ENCODE measurements at regions not wholly inside any gene's neighbourhood (a gene's known extent, or its start where the extent isn't known, plus 50 kb on each side); places are given as distances from the start of the nearest gene placed in this dataset.

DNA sequence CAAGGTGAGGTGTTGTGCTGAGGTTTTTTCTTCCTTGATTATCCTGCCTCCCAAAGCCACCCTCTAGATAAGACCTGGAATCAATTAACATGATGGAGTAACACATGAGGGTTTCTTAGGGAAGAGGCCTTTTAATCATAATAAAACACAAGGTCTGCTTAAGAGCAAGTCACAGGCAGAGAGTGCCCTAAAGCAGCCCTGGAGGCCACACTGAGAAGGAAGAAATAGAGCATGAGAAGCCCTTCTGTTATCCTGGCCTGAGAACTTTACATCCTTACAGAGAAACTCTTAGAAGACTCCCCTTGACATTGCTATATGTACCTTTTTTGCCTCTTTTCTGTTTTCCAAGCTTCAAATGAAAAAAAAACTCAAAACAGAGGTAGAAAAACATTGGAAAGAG lies 132.3 kb downstream of the CEP57L1 start:
- DNase-seq (ENCODE audit: low spot score), result no peak

DNA sequence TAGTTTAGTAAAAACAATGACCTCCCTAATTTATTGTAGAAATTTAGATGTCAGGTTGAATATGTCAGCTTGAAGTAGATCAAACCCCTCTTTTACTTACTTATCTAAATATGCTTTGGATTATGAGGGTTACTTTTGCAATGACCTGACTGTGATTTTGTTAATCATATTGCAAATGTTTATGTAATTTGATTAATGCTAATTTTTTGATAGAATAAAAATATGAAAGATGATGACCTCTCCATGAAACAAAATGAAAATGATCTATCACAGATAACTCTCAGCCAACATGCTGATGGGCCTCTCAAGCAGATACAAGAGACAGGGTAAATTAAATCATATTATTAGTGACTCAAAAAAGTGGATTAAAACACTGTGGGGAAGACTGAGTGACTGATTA lies 131.0 kb downstream of the CEP57L1 start:
- no peak for DNase-seq (ENCODE audit: low spot score)

DNA sequence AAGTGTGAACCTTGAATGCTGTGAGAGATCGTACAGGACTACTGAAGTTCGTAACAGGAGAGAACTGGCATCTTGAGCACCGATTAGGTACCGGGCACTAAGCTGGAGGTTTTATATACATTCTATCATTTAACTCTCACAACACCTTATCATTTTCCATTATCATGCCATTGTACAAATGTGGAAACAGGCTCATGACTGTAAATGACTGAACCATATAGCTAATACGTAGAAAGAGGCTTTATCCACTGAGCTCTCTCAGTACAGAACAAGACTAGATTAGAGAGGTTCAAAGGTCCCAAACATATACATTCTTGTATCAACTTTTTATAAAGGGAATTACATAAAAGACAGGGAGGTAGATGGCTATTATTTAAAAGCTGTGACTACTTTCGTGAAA lies 130.6 kb downstream of the CEP57L1 start:
- DNase-seq (ENCODE audit: low spot score), result no peak

- no peak for DNase-seq (ENCODE audit: low spot score)
These were observed 129.7 kb downstream of the CEP57L1 start for GRCh38 chr6:109224994-109225393.

- DNase-seq (ENCODE audit: low spot score), result no peak
These were observed 129.0 kb downstream of the CEP57L1 start for GRCh38 chr6:109224107-109224875.

GRCh38 chr6:109222848-109223247 lies 127.5 kb downstream of the CEP57L1 start:
- DNase-seq (ENCODE audit: low spot score), result no peak

DNA sequence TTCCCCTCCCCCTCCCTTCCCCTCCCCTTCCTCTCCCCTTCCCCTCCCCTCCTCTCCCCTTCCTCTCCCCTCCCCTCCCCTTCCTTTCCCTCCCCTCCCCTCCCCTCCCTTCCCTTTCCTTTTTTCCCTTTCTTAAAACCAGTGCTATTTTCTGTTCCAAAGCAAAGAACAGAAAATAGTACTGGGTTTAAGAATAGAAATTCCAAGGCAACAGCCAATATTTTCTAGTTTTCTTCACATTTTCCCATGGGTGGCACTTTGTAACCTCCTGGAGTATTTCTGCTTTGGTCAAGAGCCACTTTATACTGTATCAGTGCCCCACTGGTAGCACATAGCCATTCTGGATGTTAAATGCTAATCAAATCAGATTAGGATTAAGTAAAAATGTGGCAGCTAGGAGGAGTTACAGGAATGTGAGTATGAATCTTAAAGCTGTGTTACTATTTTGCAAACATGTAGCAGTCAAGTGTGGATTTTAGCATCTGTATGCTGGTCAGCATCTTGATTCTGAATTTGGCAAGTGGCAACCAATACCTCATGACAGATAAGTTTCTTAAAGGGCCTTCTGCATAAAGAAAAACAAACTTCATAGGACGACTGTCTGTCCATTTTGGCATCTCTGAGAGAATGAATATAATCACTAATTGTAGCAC lies 126.4 kb downstream of the CEP57L1 start:
- no peak for DNase-seq (ENCODE audit: low spot score)

Data from activated CD4-positive, alpha-beta T cell treated with anti-CD3 and anti-CD28 coated beads, Interleukin-2, Interleukin-4, amounts not matched to agents 100 ng/mL and 50 ng/mL, durations not matched to agents 16 hours and 8 hours (primary cell).